ENCODE measurements at regions not wholly inside any gene's neighbourhood (a gene's known extent, or its start where the extent isn't known, plus 50 kb on each side); places are given as distances from the start of the nearest gene placed in this dataset.

DNA sequence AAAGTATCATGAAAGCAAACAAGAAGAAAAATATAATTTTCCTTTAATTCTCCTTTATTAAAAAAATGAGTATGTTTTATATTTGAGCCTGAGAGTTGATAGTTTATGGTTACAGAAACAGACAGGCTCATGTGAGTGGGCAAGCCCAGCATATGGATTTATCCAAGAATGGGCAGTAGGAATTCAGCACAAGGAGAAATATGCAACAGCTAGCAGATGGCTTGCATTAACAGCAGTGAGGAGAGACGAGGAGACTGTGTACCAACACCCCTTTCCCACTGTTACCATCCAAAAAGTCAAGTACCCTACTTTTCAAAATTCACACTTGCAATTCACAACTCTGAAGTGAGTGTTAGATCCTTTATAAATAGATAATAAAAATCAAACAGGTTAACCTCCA, 1760.2 kb upstream of the TENM3 start:
- Histone ChIP-seq H3K9me3 (ENCODE audit: low read length) (no peaks in the 10 kb centered on the region), H3K4me1 (ENCODE audit: insufficient read depth, low read length) (no peaks in the 10 kb centered on the region), H3K4me3 (ENCODE audit: low read length) (no peak overlapping the region), H2AFZ (ENCODE audit: low read depth, low read length) (no peak overlapping the region), H3K36me3 (ENCODE audit: insufficient read depth, low read length) (no peaks in the 10 kb centered on the region), H3K27me3 (ENCODE audit: insufficient read depth, low read length) (no peaks in the 10 kb centered on the region)

DNA sequence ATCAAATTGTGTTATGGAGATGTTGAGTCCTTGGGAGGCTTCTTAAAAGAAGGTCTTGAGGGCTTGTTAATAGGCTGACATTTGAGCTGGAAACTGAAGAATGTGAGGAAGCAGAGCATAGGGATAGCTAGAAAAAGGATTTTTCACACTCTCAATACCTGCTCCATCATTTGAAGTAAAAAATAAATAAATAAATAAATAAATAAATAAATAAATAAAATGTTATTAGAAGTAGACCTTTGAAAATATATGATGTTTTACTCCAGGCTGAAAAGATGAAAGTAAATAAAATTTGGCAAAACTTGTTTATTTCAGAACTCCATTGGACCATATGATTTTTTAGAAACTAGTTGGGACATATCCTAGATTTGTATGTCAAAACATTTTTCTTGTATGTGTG, 1757.8 kb upstream of the TENM3 start:
- H3K4me3 ChIP-seq (ENCODE audit: low read length), result no peak overlapping the region
- H3K9me3 ChIP-seq (ENCODE audit: low read length), result no peaks in the 10 kb centered on the region
- H3K27me3 ChIP-seq (ENCODE audit: insufficient read depth, low read length), result no peaks in the 10 kb centered on the region
- H2AFZ ChIP-seq (ENCODE audit: low read depth, low read length), result no peak overlapping the region
- H3K4me1 ChIP-seq (ENCODE audit: insufficient read depth, low read length), result peaks cover 2% of the 10 kb centered on the region
- H3K36me3 ChIP-seq (ENCODE audit: insufficient read depth, low read length), result no peaks in the 10 kb centered on the region

DNA sequence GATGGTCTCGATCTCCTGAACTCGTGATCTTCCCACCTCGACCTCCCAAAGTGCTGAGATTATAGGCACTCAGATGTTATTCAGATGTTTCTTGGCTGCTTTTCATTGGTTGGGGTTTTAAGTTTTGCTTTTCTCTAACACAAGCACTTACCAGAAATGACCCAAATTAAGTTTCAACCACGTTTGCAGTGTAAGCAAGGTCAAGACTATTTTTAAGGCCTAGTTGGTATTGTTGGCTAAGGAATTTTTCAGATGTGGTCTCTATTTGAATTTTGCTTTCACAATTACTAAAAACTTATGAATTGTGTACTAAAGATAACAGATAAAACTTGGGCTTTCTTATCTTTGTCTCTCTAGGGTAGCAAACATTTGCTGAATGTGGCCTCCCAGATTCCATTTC, 1756.9 kb upstream of the TENM3 start:
- H3K4me3 ChIP-seq (ENCODE audit: low read length), result no peak overlapping the region
- no peaks in the 10 kb centered on the region for H3K9me3 ChIP-seq (ENCODE audit: low read length)
- H3K36me3 ChIP-seq (ENCODE audit: insufficient read depth, low read length), result no peaks in the 10 kb centered on the region
- no peak overlapping the region for H2AFZ ChIP-seq (ENCODE audit: low read depth, low read length)
- no peaks in the 10 kb centered on the region for H3K27me3 ChIP-seq (ENCODE audit: insufficient read depth, low read length)
- H3K4me1 ChIP-seq (ENCODE audit: insufficient read depth, low read length), result peaks cover 11% of the 10 kb centered on the region

DNA sequence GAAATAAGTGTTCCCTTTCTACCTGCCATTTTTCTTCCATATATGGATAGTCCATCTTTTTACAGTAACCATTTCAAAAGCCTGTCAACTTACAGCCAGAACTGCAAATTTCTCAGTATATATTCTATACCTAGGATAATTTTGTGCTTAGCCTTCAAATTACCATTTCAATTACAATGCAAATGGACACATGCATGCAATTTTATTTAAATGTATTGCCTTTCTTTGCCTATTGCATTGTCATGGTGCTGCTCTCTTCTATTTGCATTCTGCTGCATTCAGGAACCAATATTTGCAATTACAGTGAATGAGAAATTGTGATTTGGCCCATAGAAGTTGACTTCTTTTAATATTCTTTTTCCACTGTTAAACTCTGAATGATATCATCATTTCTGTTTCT, 1753.4 kb upstream of the TENM3 start:
- Histone ChIP-seq H3K4me1 (ENCODE audit: insufficient read depth, low read length) (peaks cover 13% of the 10 kb centered on the region), H3K9me3 (ENCODE audit: low read length) (no peaks in the 10 kb centered on the region), H2AFZ (ENCODE audit: low read depth, low read length) (no peak overlapping the region), H3K4me3 (ENCODE audit: low read length) (no peak overlapping the region), H3K36me3 (ENCODE audit: insufficient read depth, low read length) (no peaks in the 10 kb centered on the region), H3K27me3 (ENCODE audit: insufficient read depth, low read length) (no peaks in the 10 kb centered on the region)

DNA sequence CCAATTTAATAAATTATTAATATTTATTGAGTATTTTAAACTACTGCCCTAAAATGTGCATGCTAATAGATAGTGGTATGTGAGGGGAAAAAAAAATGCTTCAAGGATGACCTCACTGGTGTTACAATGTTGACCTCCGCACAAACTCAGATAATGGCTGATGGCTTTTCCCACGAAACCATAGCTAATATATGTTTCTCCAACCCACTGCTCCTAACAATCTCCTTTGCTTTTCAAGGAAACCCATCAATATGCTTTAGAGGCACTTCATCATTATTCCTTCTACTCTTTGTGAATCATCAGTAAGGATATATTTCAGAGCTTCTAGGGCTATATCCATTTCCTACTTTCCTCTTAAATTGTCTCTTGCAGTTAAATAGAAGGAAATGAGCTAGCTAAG, 1752.0 kb upstream of the TENM3 start:
- H3K4me3 ChIP-seq (ENCODE audit: low read length), result no peak overlapping the region
- peaks cover 13% of the 10 kb centered on the region for H3K4me1 ChIP-seq (ENCODE audit: insufficient read depth, low read length)
- no peaks in the 10 kb centered on the region for H3K27me3 ChIP-seq (ENCODE audit: insufficient read depth, low read length)
- H3K36me3 ChIP-seq (ENCODE audit: insufficient read depth, low read length), result no peaks in the 10 kb centered on the region
- no peaks in the 10 kb centered on the region for H3K9me3 ChIP-seq (ENCODE audit: low read length)
- no peak overlapping the region for H2AFZ ChIP-seq (ENCODE audit: low read depth, low read length)

DNA sequence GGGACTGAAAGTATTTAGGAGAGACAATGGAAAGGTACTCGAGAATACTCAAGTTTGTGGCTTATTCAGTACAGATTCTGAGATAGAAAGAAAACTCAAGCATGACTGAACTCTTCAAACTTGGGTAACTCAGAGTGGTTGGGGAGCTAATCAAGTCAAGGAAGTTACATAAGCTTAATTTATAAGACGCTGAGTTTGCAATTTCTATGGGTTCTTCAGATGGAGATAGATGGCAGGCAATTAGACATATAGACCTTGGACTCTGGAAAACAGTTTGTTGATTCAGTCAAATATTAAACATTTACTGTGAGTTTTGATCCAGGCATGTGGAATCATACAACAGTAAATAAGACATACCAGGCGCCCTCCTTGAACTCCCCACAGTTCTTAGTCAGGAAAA, 1749.9 kb upstream of the TENM3 start:
- no peak overlapping the region for H2AFZ ChIP-seq (ENCODE audit: low read depth, low read length)
- H3K9me3 ChIP-seq (ENCODE audit: low read length), result no peaks in the 10 kb centered on the region
- peaks cover 13% of the 10 kb centered on the region for H3K4me1 ChIP-seq (ENCODE audit: insufficient read depth, low read length)
- no peak overlapping the region for H3K4me3 ChIP-seq (ENCODE audit: low read length)
- H3K27me3 ChIP-seq (ENCODE audit: insufficient read depth, low read length), result no peaks in the 10 kb centered on the region
- no peaks in the 10 kb centered on the region for H3K36me3 ChIP-seq (ENCODE audit: insufficient read depth, low read length)

DNA sequence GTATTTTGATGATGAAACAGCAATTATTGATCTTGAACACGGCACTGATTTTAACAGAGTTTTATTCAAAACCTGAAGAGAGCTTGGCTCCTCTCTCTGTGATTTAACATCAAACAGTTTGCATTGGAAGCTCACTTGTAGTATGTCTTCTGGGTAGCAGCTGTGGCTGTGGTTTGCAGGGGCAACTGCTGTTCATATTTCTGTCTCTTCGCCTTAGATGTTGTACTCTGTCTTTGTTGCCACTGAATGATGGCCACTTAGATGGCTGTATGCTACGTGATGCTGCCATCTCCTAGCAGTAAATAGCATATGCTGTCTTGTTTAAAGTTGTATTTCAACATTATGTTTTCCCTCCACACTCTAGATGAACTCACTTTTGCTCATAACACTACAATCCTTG, 1743.0 kb upstream of the TENM3 start:
- no peaks in the 10 kb centered on the region for H3K4me1 ChIP-seq (ENCODE audit: insufficient read depth, low read length)
- no peaks in the 10 kb centered on the region for H3K36me3 ChIP-seq (ENCODE audit: insufficient read depth, low read length)
- H3K27me3 ChIP-seq (ENCODE audit: insufficient read depth, low read length), result no peaks in the 10 kb centered on the region
- no peak overlapping the region for H3K4me3 ChIP-seq (ENCODE audit: low read length)
- no peaks in the 10 kb centered on the region for H3K9me3 ChIP-seq (ENCODE audit: low read length)
- no peak overlapping the region for H2AFZ ChIP-seq (ENCODE audit: low read depth, low read length)

DNA sequence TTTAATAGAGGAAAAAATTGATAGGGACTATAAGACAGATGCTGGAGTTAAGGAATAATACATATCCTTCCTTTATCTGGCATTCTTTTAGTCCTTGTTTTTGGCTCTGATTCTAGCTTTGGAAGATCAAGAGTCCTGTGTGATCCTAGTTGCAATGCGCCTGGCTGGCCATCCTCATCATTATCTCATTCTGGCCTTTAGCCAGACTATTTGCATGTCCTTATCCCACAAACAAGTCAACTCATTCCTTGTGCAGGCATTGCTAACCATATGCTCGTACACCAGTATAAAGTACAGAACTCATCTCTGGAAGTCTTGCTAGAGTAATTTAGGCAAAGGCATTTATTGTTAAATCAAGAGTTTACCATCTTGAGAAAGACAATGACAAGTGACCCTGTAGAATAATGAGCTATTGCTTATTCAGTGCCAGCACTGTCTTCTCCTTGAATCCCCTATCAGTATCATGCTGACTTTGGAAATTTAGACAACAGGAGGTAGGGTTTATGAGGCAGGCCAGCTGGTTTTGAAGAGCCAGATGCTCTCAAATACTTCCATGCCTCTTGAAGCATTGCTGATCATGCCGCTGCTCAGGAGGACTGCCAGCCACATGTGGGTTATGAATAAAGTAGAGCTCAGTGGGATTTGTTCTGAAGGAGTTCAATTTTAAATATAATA, 1730.3 kb upstream of the TENM3 start:
- no peak overlapping the region for H2AFZ ChIP-seq (ENCODE audit: low read depth, low read length)
- H3K4me1 ChIP-seq (ENCODE audit: insufficient read depth, low read length), result no peaks in the 10 kb centered on the region
- no peaks in the 10 kb centered on the region for H3K36me3 ChIP-seq (ENCODE audit: insufficient read depth, low read length)
- H3K9me3 ChIP-seq (ENCODE audit: low read length), result no peaks in the 10 kb centered on the region
- H3K4me3 ChIP-seq (ENCODE audit: low read length), result no peak overlapping the region
- no peaks in the 10 kb centered on the region for H3K27me3 ChIP-seq (ENCODE audit: insufficient read depth, low read length)

DNA sequence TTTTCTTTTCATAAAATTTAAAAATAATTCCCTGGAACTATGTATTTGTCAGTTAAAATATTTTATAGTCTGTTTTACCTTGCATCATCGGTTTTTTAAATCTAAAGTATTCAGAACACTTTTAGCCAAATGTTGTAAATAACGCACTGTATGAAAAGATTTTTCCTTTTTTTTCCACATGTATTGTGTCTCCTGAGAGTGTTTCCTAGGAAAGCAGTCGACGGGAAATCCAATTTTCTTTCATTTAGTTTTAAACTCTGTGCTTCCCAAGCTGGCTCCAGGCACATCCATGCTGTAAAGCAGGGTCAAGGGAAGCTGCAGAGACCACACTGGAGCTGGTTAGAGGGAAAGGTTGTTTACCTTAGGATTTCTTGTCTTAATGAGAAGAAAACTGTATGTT, 1724.3 kb upstream of the TENM3 start:
- H2AFZ ChIP-seq (ENCODE audit: low read depth, low read length), result peak overlapping the region; percentile 80
- H3K9me3 ChIP-seq (ENCODE audit: low read length), result no peaks in the 10 kb centered on the region
- H3K36me3 ChIP-seq (ENCODE audit: insufficient read depth, low read length), result no peaks in the 10 kb centered on the region
- no peaks in the 10 kb centered on the region for H3K4me1 ChIP-seq (ENCODE audit: insufficient read depth, low read length)
- no peaks in the 10 kb centered on the region for H3K27me3 ChIP-seq (ENCODE audit: insufficient read depth, low read length)
- no peak overlapping the region for H3K4me3 ChIP-seq (ENCODE audit: low read length)

DNA sequence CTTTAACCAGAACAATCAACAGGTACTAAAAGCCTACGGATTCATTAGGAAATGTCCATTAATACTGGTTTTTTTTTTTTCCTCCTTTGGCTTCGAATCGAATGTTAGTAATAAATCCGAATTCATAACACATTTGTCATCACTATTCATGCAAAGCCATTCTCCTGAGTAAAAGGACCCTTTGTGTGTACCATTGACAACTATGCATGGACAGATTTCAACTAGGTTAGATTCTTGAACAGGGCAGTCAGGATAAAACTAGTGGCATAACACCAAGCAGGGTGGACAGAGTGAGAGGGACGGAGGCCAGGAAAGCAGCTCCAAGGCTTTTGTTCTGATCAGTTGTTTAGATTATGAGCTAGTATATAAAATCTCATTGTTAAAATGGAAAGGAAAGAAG, 1722.0 kb upstream of the TENM3 start:
- Histone ChIP-seq H3K9me3 (ENCODE audit: low read length) (no peaks in the 10 kb centered on the region), H3K36me3 (ENCODE audit: insufficient read depth, low read length) (no peaks in the 10 kb centered on the region), H3K4me3 (ENCODE audit: low read length) (no peak overlapping the region), H3K4me1 (ENCODE audit: insufficient read depth, low read length) (no peaks in the 10 kb centered on the region), H3K27me3 (ENCODE audit: insufficient read depth, low read length) (no peaks in the 10 kb centered on the region), H2AFZ (ENCODE audit: low read depth, low read length) (no peak overlapping the region)

DNA sequence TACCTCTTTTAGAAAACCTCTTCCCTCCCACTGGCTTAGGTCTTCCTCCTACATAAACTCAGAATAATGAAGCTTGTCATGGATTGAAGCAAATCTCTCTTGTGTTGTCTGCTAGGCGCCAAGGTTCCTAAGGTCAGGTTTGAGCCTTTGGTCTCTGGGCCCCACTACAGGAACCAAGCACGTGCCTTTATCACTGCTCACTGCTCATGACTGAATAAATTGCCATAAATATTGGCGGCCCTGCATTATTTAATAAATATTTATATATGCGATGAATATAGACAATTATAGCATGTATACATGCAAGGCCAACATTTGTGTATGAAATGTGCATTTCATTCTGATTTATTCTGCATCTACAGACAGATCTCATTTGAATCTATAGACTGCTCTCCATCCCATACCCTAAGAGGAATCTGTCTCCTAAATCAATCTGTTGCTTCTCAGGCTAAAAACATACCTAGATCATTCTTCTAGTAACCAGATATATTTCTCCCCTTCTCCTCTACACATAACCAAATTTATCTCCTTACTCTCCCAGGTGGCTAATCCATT, 1717.6 kb upstream of the TENM3 start:
- Histone ChIP-seq H3K9me3 (ENCODE audit: low read length) (no peaks in the 10 kb centered on the region), H3K27me3 (ENCODE audit: insufficient read depth, low read length) (no peaks in the 10 kb centered on the region), H3K4me3 (ENCODE audit: low read length) (no peak overlapping the region), H3K4me1 (ENCODE audit: insufficient read depth, low read length) (peaks cover 5% of the 10 kb centered on the region), H2AFZ (ENCODE audit: low read depth, low read length) (no peak overlapping the region), H3K36me3 (ENCODE audit: insufficient read depth, low read length) (no peaks in the 10 kb centered on the region)

DNA sequence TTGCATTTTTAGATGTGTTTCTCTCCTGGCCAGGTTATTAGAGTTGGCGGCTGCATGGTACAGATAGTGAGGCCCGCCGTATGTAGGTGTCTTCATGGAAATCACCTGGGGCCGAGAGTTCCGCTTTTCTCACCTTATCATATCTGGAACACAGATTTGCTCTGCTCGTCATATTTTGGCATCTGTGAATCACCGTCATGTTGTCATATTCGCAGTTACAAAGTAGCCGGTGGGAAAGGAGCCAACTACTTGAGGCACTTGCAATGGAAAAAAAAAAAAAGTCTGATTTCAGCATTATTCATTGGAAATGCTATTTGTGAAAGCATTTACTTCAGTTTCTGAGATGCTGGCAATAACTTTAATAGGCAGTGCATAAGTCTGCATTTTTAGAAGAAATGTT, 1715.2 kb upstream of the TENM3 start:
- Histone ChIP-seq H3K9me3 (ENCODE audit: low read length) (no peaks in the 10 kb centered on the region), H3K4me1 (ENCODE audit: insufficient read depth, low read length) (peaks cover 12% of the 10 kb centered on the region), H3K36me3 (ENCODE audit: insufficient read depth, low read length) (no peaks in the 10 kb centered on the region), H2AFZ (ENCODE audit: low read depth, low read length) (no peak overlapping the region), H3K4me3 (ENCODE audit: low read length) (no peak overlapping the region), H3K27me3 (ENCODE audit: insufficient read depth, low read length) (no peaks in the 10 kb centered on the region)

DNA sequence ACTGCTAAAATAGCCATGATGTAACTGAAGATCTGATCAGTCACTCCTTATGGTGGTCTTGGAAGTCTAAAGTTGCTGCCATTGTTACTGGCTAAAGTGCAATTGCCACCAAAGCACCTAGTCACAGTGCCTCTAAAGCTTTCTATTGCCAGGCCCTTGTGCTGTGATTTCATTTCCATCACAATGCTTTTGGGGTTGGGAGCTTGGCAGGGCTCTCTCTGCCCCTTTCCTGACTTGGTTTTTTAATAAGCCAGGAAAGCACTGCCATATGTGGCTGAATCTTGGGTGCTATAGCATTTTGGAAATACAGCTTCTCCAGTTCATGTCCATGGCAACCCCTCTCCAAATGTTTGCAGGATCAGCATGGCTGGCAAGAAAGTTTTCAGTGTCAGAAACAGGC, 1712.4 kb upstream of the TENM3 start:
- H3K36me3 ChIP-seq (ENCODE audit: insufficient read depth, low read length), result no peaks in the 10 kb centered on the region
- no peak overlapping the region for H2AFZ ChIP-seq (ENCODE audit: low read depth, low read length)
- no peaks in the 10 kb centered on the region for H3K9me3 ChIP-seq (ENCODE audit: low read length)
- H3K4me1 ChIP-seq (ENCODE audit: insufficient read depth, low read length), result peaks cover 12% of the 10 kb centered on the region
- H3K4me3 ChIP-seq (ENCODE audit: low read length), result no peak overlapping the region
- H3K27me3 ChIP-seq (ENCODE audit: insufficient read depth, low read length), result no peaks in the 10 kb centered on the region

DNA sequence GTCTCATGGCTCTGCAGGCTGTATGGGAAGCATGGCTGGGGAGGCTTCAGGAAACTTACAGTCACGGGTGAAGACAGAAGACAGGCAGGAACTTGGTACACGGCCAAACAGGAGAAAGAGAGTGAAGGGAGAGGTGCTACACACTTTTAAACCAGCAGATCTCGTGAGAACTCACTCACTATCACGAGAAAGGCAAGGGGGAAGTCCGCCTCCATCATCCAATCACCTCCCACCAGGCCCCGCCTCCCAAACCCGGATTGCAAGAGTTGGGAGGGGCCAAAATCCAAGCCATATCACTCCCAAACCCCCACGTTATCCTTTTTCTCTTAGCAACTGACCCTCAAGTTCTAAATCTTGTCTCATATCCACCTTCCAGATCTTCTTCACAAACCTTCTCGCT, 1710.5 kb upstream of the TENM3 start:
- H2AFZ ChIP-seq (ENCODE audit: low read depth, low read length), result no peak overlapping the region
- H3K36me3 ChIP-seq (ENCODE audit: insufficient read depth, low read length), result no peaks in the 10 kb centered on the region
- H3K4me3 ChIP-seq (ENCODE audit: low read length), result no peak overlapping the region
- no peaks in the 10 kb centered on the region for H3K27me3 ChIP-seq (ENCODE audit: insufficient read depth, low read length)
- H3K4me1 ChIP-seq (ENCODE audit: insufficient read depth, low read length), result peaks cover 12% of the 10 kb centered on the region
- H3K9me3 ChIP-seq (ENCODE audit: low read length), result no peaks in the 10 kb centered on the region

Measured in neuron (in vitro differentiated cells).